ENCODE measurements at regions not wholly inside any gene's neighbourhood (a gene's known extent, or its start where the extent isn't known, plus 50 kb on each side); places are given as distances from the start of the nearest gene placed in this dataset.

DNA sequence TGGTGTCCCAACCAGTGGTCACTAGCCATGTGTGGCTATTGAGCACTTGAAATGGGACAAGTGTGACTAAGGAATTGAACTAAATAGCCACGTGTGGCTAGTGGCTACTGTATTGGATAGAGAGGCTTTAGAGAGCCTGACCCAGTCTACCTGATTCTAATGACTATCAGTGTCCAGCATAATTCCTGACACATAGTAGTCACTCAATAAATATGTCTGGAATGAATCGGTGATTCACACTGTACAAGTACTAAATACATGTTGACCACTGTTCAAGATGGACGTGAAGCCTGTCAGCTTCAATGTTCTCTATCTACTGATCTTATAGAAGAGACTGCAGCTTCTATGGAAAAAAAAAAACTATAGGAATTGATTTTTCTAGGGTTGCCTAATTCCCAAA is 57.7 kb upstream of the MAST4 start:
- DNase-seq (ENCODE audit: low spot score) = no peak
- in situ Hi-C loops (cut with HindIII; ENCODE audit: extremely low pct_ligation_motif_present, low pct_unique_long_range_greater_than_20kb) (no loop called here), intact Hi-C loops (cut with micrococcal nuclease; ENCODE audit: unreplicated experiment) (no loop called here)
- H2AFZ ChIP-seq (ENCODE audit: low read length) = no peak overlapping the region
- H3K27ac ChIP-seq (ENCODE audit: extremely low read length, insufficient read depth, low read length) = no peak overlapping the region
- H3K9me3 ChIP-seq (ENCODE audit: low read length) = no peaks in the 10 kb centered on the region
- no peaks in the 10 kb centered on the region for H4K20me1 ChIP-seq (ENCODE audit: insufficient read depth, low read length)
- no peak for FAIRE-seq
- no TSS peak for BruUV-seq (replicated peaks)
- no peak for TF ChIP-seq RARA (CRISPR knock-in tag; IDR thresholded peaks at IDR 0.05)
- no peaks in the 10 kb centered on the region for H3K4me1 ChIP-seq (ENCODE audit: insufficient read depth, low read length)
- 2% methylated on average over 3 of the region's 3 CpGs for WGBS (ENCODE audit: low lambda C conversion rate)
- ChIA-PET CTCF (ENCODE audit: low intra/inter-chr PET ratio, low total read pairs) (no interaction called here), POLR2A (no interaction called here)
- no peak for ATAC-seq
- no peak overlapping the region for H3K4me3 ChIP-seq (replicated peaks in 1 of 3; ENCODE audit: insufficient read depth in 1 of 3, low read depth in 2 of 3, low read length in 3 of 3)
- no peaks in the 10 kb centered on the region for H3K36me3 ChIP-seq (replicated peaks in 1 of 2; ENCODE audit: control insufficient read depth in 1 of 2, insufficient read depth in 2 of 2, low read length in 2 of 2)
- no peaks in the 10 kb centered on the region for H3K79me2 ChIP-seq (ENCODE audit: insufficient read depth, low read length)
- no peak overlapping the region for H3K9ac ChIP-seq (ENCODE audit: insufficient read depth, low read depth, low read length)
- H3K4me2 ChIP-seq (ENCODE audit: low read depth, low read length) = no peak overlapping the region
- no peaks in the 10 kb centered on the region; a peak in 1 of 5 replicates for H3K27me3 ChIP-seq (ENCODE audit: control insufficient read depth in 1 of 2, insufficient read depth in 2 of 2, low read length in 2 of 2)

DNA sequence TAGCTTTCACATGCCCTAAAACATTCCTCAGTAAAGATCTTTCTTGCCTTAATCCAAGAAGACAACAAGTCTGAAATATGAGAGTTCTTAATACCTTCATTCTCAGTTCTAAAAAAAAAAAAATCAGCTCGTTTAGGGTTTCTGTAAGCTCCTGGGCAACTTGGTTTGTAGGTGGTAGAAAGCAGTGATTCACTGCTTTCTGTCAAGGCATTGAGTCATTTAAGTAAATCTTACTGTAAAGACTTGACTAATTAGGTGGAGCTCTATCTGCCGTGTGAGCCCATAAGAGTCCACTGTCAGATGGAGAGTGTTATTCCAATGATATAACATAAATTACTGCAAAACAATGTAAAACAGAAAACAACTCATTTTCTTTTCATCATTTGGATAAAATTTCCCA is 56.1 kb upstream of the MAST4 start:
- Histone ChIP-seq H3K36me3 (replicated peaks in 1 of 2; ENCODE audit: control insufficient read depth in 1 of 2, insufficient read depth in 2 of 2, low read length in 2 of 2) (no peaks in the 10 kb centered on the region), H3K9me3 (ENCODE audit: low read length) (no peaks in the 10 kb centered on the region), H2AFZ (ENCODE audit: low read length) (no peak overlapping the region), H3K4me1 (ENCODE audit: insufficient read depth, low read length) (no peaks in the 10 kb centered on the region), H3K27me3 (ENCODE audit: control insufficient read depth in 1 of 2, insufficient read depth in 2 of 2, low read length in 2 of 2) (no peaks in the 10 kb centered on the region; a peak in 1 of 5 replicates), H3K9ac (ENCODE audit: insufficient read depth, low read depth, low read length) (no peak overlapping the region), H3K4me2 (ENCODE audit: low read depth, low read length) (no peak overlapping the region), H3K4me3 (replicated peaks in 1 of 3; ENCODE audit: insufficient read depth in 1 of 3, low read depth in 2 of 3, low read length in 3 of 3) (no peak overlapping the region), H4K20me1 (ENCODE audit: insufficient read depth, low read length) (no peaks in the 10 kb centered on the region), H3K79me2 (ENCODE audit: insufficient read depth, low read length) (no peaks in the 10 kb centered on the region), H3K27ac (ENCODE audit: extremely low read length, insufficient read depth, low read length) (no peak overlapping the region)
- no peak for ATAC-seq
- no TSS peak for BruUV-seq (replicated peaks)
- no peak for FAIRE-seq
- WGBS (ENCODE audit: low lambda C conversion rate) = 0% methylated on average over 2 of the region's 2 CpGs
- POLR2A ChIA-PET = no interaction called here
- DNase-seq (ENCODE audit: low spot score) = no peak
- in situ Hi-C loops (cut with HindIII; ENCODE audit: extremely low pct_ligation_motif_present, low pct_unique_long_range_greater_than_20kb) = no loop called here
- intact Hi-C loops (cut with micrococcal nuclease; ENCODE audit: unreplicated experiment) = no loop called here
- CTCF ChIA-PET (ENCODE audit: low intra/inter-chr PET ratio, low total read pairs) = no interaction called here
- no peak for TF ChIP-seq RBAK (CRISPR knock-in tag; IDR thresholded peaks at IDR 0.05)
- no peak for TF ChIP-seq CREB1 (IDR thresholded peaks at IDR 0.05)
- TF ChIP-seq CREB1 (CRISPR knock-in tag; IDR thresholded peaks at IDR 0.05) = no peak
- TF ChIP-seq ZNF781 (CRISPR knock-in tag; IDR thresholded peaks at IDR 0.05; ENCODE audit: borderline replicate concordance, not compliant biosample characterization) = no peak
- no peak for TF ChIP-seq ZBTB38 (CRISPR knock-in tag; IDR thresholded peaks at IDR 0.05)
- TF ChIP-seq, protein P1, sequence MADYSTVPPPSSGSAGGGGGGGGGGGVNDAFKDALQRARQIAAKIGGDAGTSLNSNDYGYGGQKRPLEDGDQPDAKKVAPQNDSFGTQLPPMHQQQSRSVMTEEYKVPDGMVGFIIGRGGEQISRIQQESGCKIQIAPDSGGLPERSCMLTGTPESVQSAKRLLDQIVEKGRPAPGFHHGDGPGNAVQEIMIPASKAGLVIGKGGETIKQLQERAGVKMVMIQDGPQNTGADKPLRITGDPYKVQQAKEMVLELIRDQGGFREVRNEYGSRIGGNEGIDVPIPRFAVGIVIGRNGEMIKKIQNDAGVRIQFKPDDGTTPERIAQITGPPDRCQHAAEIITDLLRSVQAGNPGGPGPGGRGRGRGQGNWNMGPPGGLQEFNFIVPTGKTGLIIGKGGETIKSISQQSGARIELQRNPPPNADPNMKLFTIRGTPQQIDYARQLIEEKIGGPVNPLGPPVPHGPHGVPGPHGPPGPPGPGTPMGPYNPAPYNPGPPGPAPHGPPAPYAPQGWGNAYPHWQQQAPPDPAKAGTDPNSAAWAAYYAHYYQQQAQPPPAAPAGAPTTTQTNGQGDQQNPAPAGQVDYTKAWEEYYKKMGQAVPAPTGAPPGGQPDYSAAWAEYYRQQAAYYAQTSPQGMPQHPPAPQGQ (CRISPR knock-in tag; IDR thresholded peaks at IDR 0.05; ENCODE audit: borderline replicate concordance) = no peak
- no peak for TF ChIP-seq NFE2L2 (IDR thresholded peaks at IDR 0.05; ENCODE audit: low read length)
- TF ChIP-seq FOXA1 (IDR thresholded peaks at IDR 0.05) = no peak
- TF ChIP-seq FOXA1 (CRISPR knock-in tag; IDR thresholded peaks at IDR 0.05) = no peak
- no peak for TF ChIP-seq ZIK1 (CRISPR knock-in tag; IDR thresholded peaks at IDR 0.05; ENCODE audit: borderline replicate concordance, low read depth)
- no peak for TF ChIP-seq SPEN (CRISPR knock-in tag; IDR thresholded peaks at IDR 0.05; ENCODE audit: low read depth)
- TF ChIP-seq ATF7-NPFF (CRISPR knock-in tag; IDR thresholded peaks at IDR 0.05; ENCODE audit: low read depth) = no peak
- no peak for TF ChIP-seq HDAC2 (CRISPR knock-in tag; IDR thresholded peaks at IDR 0.05)
- no peak for TF ChIP-seq GATAD2A (CRISPR knock-in tag; IDR thresholded peaks at IDR 0.05)
- TF ChIP-seq ZNF34 (CRISPR knock-in tag; IDR thresholded peaks at IDR 0.05; ENCODE audit: borderline replicate concordance) = no peak
- TF ChIP-seq HNRNPLL (IDR thresholded peaks at IDR 0.05; ENCODE audit: low read depth, low read length, poor library complexity, severe bottlenecking) = no peak
- TF ChIP-seq, protein P2, sequence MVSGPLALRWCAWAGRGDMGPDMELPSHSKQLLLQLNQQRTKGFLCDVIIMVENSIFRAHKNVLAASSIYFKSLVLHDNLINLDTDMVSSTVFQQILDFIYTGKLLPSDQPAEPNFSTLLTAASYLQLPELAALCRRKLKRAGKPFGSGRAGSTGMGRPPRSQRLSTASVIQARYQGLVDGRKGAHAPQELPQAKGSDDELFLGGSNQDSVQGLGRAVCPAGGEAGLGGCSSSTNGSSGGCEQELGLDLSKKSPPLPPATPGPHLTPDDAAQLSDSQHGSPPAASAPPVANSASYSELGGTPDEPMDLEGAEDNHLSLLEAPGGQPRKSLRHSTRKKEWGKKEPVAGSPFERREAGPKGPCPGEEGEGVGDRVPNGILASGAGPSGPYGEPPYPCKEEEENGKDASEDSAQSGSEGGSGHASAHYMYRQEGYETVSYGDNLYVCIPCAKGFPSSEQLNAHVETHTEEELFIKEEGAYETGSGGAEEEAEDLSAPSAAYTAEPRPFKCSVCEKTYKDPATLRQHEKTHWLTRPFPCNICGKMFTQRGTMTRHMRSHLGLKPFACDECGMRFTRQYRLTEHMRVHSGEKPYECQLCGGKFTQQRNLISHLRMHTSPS (CRISPR knock-in tag; IDR thresholded peaks at IDR 0.05; ENCODE audit: low read depth) = no peak
